ENCODE measurements at regions not wholly inside any gene's neighbourhood (a gene's known extent, or its start where the extent isn't known, plus 50 kb on each side); places are given as distances from the start of the nearest gene placed in this dataset.

DNA sequence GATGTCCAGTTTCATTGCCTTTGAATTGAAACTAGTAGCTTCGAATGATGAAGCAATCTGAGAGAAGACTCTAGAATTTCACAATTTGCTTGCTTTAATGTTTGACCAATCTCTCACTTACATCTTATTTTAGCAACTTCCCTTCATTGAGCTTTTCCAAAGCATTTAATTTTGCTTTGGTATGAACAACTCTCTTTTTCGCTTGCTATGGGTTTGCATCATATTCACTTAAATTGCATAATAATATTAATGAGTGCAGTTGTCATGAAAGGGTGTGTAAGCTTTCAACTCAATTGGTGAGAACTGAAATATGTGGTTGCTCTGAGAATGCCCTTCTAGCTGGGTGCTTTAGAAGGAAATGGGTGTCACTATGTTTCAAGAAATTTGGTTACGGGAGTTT is 309.2 kb downstream of the HLX start:
- Histone ChIP-seq H3K4me1 (no peaks in the 10 kb centered on the region), H3K4me3 (no peak overlapping the region), H3K27ac (peak overlapping the region in 2 of 8 donors; percentile 35 to 41), H3K27me3 (replicated peaks in 1 of 7) (no peaks in the 10 kb centered on the region), H3K9me3 (no peaks in the 10 kb centered on the region), H3K36me3 (no peaks in the 10 kb centered on the region)
- TF ChIP-seq POLR2A (IDR thresholded peaks at IDR 0.05), result no peak
- intact Hi-C loops (cut with DNase I; ENCODE audit: low total_unique reads), result no loop called here
- DNase-seq, result no peak
- WGBS, 5 donors, result 39 to 86% (median 61%) methylated on average over 3 of the region's 3 CpGs

GRCh38 chr1:221190249-221190648 is 311.0 kb downstream of the HLX start:
- TF ChIP-seq POLR2A (IDR thresholded peaks at IDR 0.05) (no peak), POLR2AphosphoS5 (IDR thresholded peaks at IDR 0.05) (no peak)
- TF ChIP-seq, protein P1, sequence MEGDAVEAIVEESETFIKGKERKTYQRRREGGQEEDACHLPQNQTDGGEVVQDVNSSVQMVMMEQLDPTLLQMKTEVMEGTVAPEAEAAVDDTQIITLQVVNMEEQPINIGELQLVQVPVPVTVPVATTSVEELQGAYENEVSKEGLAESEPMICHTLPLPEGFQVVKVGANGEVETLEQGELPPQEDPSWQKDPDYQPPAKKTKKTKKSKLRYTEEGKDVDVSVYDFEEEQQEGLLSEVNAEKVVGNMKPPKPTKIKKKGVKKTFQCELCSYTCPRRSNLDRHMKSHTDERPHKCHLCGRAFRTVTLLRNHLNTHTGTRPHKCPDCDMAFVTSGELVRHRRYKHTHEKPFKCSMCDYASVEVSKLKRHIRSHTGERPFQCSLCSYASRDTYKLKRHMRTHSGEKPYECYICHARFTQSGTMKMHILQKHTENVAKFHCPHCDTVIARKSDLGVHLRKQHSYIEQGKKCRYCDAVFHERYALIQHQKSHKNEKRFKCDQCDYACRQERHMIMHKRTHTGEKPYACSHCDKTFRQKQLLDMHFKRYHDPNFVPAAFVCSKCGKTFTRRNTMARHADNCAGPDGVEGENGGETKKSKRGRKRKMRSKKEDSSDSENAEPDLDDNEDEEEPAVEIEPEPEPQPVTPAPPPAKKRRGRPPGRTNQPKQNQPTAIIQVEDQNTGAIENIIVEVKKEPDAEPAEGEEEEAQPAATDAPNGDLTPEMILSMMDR (IDR thresholded peaks at IDR 0.05 in 8 of 11, conservative IDR thresholded peaks at IDR 0.05 in 3 of 11), result no peak
- Histone ChIP-seq H3K27ac (no peak overlapping the region), H3K27me3 (replicated peaks in 1 of 7) (no peaks in the 10 kb centered on the region), H3K4me3 (no peak overlapping the region), H3K9me3 (no peaks in the 10 kb centered on the region), H3K4me1 (no peaks in the 10 kb centered on the region), H3K36me3 (no peaks in the 10 kb centered on the region)
- intact Hi-C loops (cut with DNase I; ENCODE audit: low total_unique reads), result no loop called here
- WGBS, 5 donors, result 61 to 76% (median 74%) methylated on average over 2 of the region's 2 CpGs
- DNase-seq, result no peak

DNA sequence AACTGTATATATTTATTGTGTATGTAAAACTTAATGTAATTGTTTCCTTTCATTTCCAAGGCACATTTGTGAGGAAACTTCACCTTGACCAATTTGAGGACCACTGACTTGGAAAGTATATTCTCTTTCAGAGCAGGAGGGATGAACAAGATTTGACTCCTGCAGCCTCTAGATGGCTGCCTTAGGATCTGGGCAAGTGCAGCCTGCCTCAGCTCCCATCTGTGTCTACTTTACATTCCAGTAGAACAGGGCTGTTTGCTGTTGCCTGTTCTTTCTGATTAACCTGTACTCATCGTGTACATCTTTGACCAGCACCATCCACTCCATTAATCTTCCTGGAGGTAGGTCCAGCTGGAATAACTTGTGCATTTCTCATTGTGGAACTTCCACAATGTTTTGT is 312.8 kb downstream of the HLX start:
- 84 to 100% (median 95%) methylated on average over 1 of the region's 1 CpG for WGBS, 5 donors
- no peak overlapping the region for H3K27ac ChIP-seq
- H3K27me3 ChIP-seq (replicated peaks in 1 of 7), result no peaks in the 10 kb centered on the region
- no peaks in the 10 kb centered on the region for H3K36me3 ChIP-seq
- TF ChIP-seq, protein P1 (IDR thresholded peaks at IDR 0.05 in 8 of 11, conservative IDR thresholded peaks at IDR 0.05 in 3 of 11), result no peak
- TF ChIP-seq POLR2A (IDR thresholded peaks at IDR 0.05) (no peak), POLR2AphosphoS5 (IDR thresholded peaks at IDR 0.05) (no peak)
- no peak for DNase-seq
- H3K4me1 ChIP-seq, result no peaks in the 10 kb centered on the region
- intact Hi-C loops (cut with DNase I; ENCODE audit: low total_unique reads), result no loop called here
- H3K4me3 ChIP-seq, result no peak overlapping the region
- peaks cover 0 to 10% (median 6%) of the 10 kb centered on the region in 8 donors for H3K9me3 ChIP-seq

DNA sequence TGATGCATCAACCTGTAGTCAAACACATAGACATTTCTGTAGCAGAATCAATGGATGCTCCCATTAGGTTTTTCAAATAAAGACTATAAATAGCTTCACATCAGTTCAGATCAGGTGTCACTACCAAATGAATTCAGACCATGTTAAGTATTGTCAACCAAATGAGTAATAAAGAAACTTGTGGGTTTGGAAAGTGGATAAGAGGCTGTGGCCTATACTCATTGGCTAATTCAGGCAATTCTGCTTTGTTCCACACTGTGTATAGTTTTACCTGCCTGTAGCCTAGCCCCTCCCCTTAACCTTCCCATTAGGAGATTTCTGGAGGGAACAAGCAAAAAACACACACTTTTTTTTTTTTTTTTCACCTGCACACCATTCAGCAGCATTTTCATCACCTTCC is 321.2 kb downstream of the HLX start:
- Histone ChIP-seq H3K4me1 (peaks cover 0 to 12% (median 6%) of the 10 kb centered on the region in 6 donors), H3K36me3 (no peaks in the 10 kb centered on the region), H3K4me3 (no peak overlapping the region), H3K27me3 (replicated peaks in 1 of 7) (peaks cover 0 to 5% (median 0%) of the 10 kb centered on the region in 7 donors), H3K27ac (no peak overlapping the region), H3K9me3 (peaks cover 0 to 22% (median 12%) of the 10 kb centered on the region in 8 donors)
- TF ChIP-seq, protein P1 (IDR thresholded peaks at IDR 0.05 in 8 of 11, conservative IDR thresholded peaks at IDR 0.05 in 3 of 11), result no peak
- TF ChIP-seq POLR2AphosphoS5 (IDR thresholded peaks at IDR 0.05) (no peak), POLR2A (IDR thresholded peaks at IDR 0.05) (no peak)
- DNase-seq, result no peak
- intact Hi-C loops (cut with DNase I; ENCODE audit: low total_unique reads), result loop anchor here (5.0 to 10.0 kb wide), 3 partner anchors 296 to 388 kb away; no protein-coding TSS in a partner anchor

DNA sequence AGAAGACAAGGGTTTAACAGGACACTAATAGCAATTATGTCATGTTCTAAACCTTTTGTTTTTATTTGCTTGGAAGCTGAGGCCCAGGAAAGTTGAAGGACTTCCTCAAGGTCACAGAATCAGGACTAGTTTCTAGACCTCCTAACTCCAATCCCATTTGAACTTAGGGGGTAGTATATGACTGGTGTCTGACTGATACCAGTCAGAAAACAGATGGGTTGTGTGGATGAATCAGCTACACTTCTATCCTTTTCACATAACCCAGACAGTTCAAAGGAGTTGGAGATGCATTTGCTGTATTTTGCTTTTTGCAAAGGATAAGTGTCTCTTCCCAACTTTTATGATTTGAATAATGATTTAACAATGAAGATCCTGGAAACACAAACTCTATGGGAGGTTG is 322.5 kb downstream of the HLX start:
- Histone ChIP-seq H3K9me3 (peaks cover 0 to 17% (median 8%) of the 10 kb centered on the region in 8 donors), H3K27me3 (replicated peaks in 1 of 7) (peaks cover 0 to 18% (median 0%) of the 10 kb centered on the region in 7 donors), H3K36me3 (no peaks in the 10 kb centered on the region), H3K4me1 (peaks cover 0 to 12% (median 6%) of the 10 kb centered on the region in 6 donors), H3K27ac (no peak overlapping the region), H3K4me3 (no peak overlapping the region)
- TF ChIP-seq POLR2A (IDR thresholded peaks at IDR 0.05), result no peak
- TF ChIP-seq POLR2AphosphoS5 (IDR thresholded peaks at IDR 0.05), result no peak
- TF ChIP-seq, protein P1 (IDR thresholded peaks at IDR 0.05 in 8 of 11, conservative IDR thresholded peaks at IDR 0.05 in 3 of 11), result no peak
- DNase-seq, result no peak
- intact Hi-C loops (cut with DNase I; ENCODE audit: low total_unique reads), result loop anchor here (5.0 to 10.0 kb wide), 3 partner anchors 297 to 389 kb away; no protein-coding TSS in a partner anchor

Measured in spleen (tissue), 11 donors.